ENCODE measurements at regions not wholly inside any gene's neighbourhood (a gene's known extent, or its start where the extent isn't known, plus 50 kb on each side); places are given as distances from the start of the nearest gene placed in this dataset.

- H3K4me1 ChIP-seq (ENCODE audit: control insufficient read depth in 5 of 5, insufficient read depth in 5 of 5, low read length in 5 of 5): no peaks in the 10 kb centered on the region
- H3K4me3 ChIP-seq: no peak overlapping the region
- H3K27ac ChIP-seq (ENCODE audit: low read depth in 1 of 2, low read length in 1 of 2): no peak overlapping the region
- no peaks in the 10 kb centered on the region for H3K9me3 ChIP-seq (ENCODE audit: control insufficient read depth in 4 of 4, insufficient read depth in 3 of 4, low read length in 3 of 4)
- H3K36me3 ChIP-seq (ENCODE audit: control insufficient read depth in 4 of 4, insufficient read depth in 4 of 4, low read length in 4 of 4): no peaks in the 10 kb centered on the region
- TF ChIP-seq CTCF (IDR thresholded peaks at IDR 0.05; ENCODE audit: control extremely low read depth, extremely low read depth): no peak
- no peak for DNase-seq
- no peak overlapping the region for H3K9ac ChIP-seq (ENCODE audit: insufficient read depth in 1 of 2, low read length in 2 of 2)
- peaks cover 0 to 3% (median 0%) of the 10 kb centered on the region in 3 donors for H3K27me3 ChIP-seq (ENCODE audit: control insufficient read depth in 3 of 3, insufficient read depth in 3 of 3, low read length in 2 of 3)
- ATAC-seq (ENCODE audit: insufficient read depth, low FRiP score): no peak
Measured at GRCh38 chr7:118039963-118040489, 143.9 kb upstream of the LSM8 start.

GRCh38 chr7:118040562-118040961, 143.4 kb upstream of the LSM8 start:
- DNase-seq (no peak), ATAC-seq (ENCODE audit: insufficient read depth, low FRiP score) (no peak)
- no peaks in the 10 kb centered on the region for H3K9me3 ChIP-seq (ENCODE audit: control insufficient read depth in 4 of 4, insufficient read depth in 3 of 4, low read length in 3 of 4)
- no peak overlapping the region for H3K27ac ChIP-seq (ENCODE audit: low read depth in 1 of 2, low read length in 1 of 2)
- H3K9ac ChIP-seq (ENCODE audit: insufficient read depth in 1 of 2, low read length in 2 of 2): no peak overlapping the region
- no peaks in the 10 kb centered on the region for H3K4me1 ChIP-seq (ENCODE audit: control insufficient read depth in 5 of 5, insufficient read depth in 5 of 5, low read length in 5 of 5)
- 36 to 56% methylated on average over 2 of the region's 2 CpGs for WGBS, 2 donors
- no peaks in the 10 kb centered on the region for H3K36me3 ChIP-seq (ENCODE audit: control insufficient read depth in 4 of 4, insufficient read depth in 4 of 4, low read length in 4 of 4)
- H3K27me3 ChIP-seq (ENCODE audit: control insufficient read depth in 3 of 3, insufficient read depth in 3 of 3, low read length in 2 of 3): peaks cover 0 to 3% (median 0%) of the 10 kb centered on the region in 3 donors
- no peak overlapping the region for H3K4me3 ChIP-seq
- TF ChIP-seq CTCF (IDR thresholded peaks at IDR 0.05; ENCODE audit: control extremely low read depth, extremely low read depth): no peak

- Histone ChIP-seq H3K27me3 (ENCODE audit: control insufficient read depth in 3 of 3, insufficient read depth in 3 of 3, low read length in 2 of 3) (peaks cover 0 to 3% (median 0%) of the 10 kb centered on the region in 3 donors), H3K4me1 (ENCODE audit: control insufficient read depth in 5 of 5, insufficient read depth in 5 of 5, low read length in 5 of 5) (no peaks in the 10 kb centered on the region), H3K9ac (ENCODE audit: insufficient read depth in 1 of 2, low read length in 2 of 2) (no peak overlapping the region), H3K9me3 (ENCODE audit: control insufficient read depth in 4 of 4, insufficient read depth in 3 of 4, low read length in 3 of 4) (no peaks in the 10 kb centered on the region), H3K4me3 (no peak overlapping the region), H3K27ac (ENCODE audit: low read depth in 1 of 2, low read length in 1 of 2) (no peak overlapping the region), H3K36me3 (ENCODE audit: control insufficient read depth in 4 of 4, insufficient read depth in 4 of 4, low read length in 4 of 4) (no peaks in the 10 kb centered on the region)
- WGBS, 2 donors: 48 to 67% methylated on average over 3 of the region's 3 CpGs
- DNase-seq: no peak
- no peak for ATAC-seq (ENCODE audit: insufficient read depth, low FRiP score)
- TF ChIP-seq CTCF (IDR thresholded peaks at IDR 0.05; ENCODE audit: control extremely low read depth, extremely low read depth): no peak
Measured at GRCh38 chr7:118041251-118041878, 142.6 kb upstream of the LSM8 start.

- no peak overlapping the region for H3K9ac ChIP-seq (ENCODE audit: insufficient read depth in 1 of 2, low read length in 2 of 2)
- 85 to 92% methylated on average over 2 of the region's 2 CpGs for WGBS, 2 donors
- no peak overlapping the region for H3K4me3 ChIP-seq
- H3K27ac ChIP-seq (ENCODE audit: low read depth in 1 of 2, low read length in 1 of 2): no peak overlapping the region
- no peaks in the 10 kb centered on the region for H3K27me3 ChIP-seq (ENCODE audit: control insufficient read depth in 3 of 3, insufficient read depth in 3 of 3, low read length in 2 of 3)
- TF ChIP-seq CTCF (IDR thresholded peaks at IDR 0.05; ENCODE audit: control extremely low read depth, extremely low read depth): no peak
- DNase-seq (no peak), ATAC-seq (ENCODE audit: insufficient read depth, low FRiP score) (no peak)
- H3K36me3 ChIP-seq (ENCODE audit: control insufficient read depth in 4 of 4, insufficient read depth in 4 of 4, low read length in 4 of 4): no peaks in the 10 kb centered on the region
- no peaks in the 10 kb centered on the region for H3K9me3 ChIP-seq (ENCODE audit: control insufficient read depth in 4 of 4, insufficient read depth in 3 of 4, low read length in 3 of 4)
- no peaks in the 10 kb centered on the region for H3K4me1 ChIP-seq (ENCODE audit: control insufficient read depth in 5 of 5, insufficient read depth in 5 of 5, low read length in 5 of 5)
Measured at GRCh38 chr7:118045629-118046028, 138.3 kb upstream of the LSM8 start.

Data from lung (tissue), 11 donors.